Gastrocnemius medialis (tissue), 4 donors: ENCODE measurements at regions not wholly inside any gene's neighbourhood (a gene's known extent, or its start where the extent isn't known, plus 50 kb on each side); places are given as distances from the start of the nearest gene placed in this dataset.
"Not testable (repeated sequence)": the region's sequence is repeated elsewhere in the genome, so short reads cannot be mapped to it uniquely, and the experiment has no call there.

ENCODE experiments used
- CTCF ChIP-seq, 5 experiments: fragments of 450-650 bp in 3 of 5; fragments of 200-600 bp in 2 of 5; sonication (generic) in 2 of 5; IDR thresholded peaks in 4 of 5; conservative IDR thresholded peaks in 1 of 5; 1 replicate in 4 of 5; 2 replicates in 1 of 5; pipeline ENCODE4 v1.5.1; 2016 to 2019; ENCODE audit warnings: antibody characterized with exemption in 5 of 5, mild to moderate bottlenecking in 3 of 5, moderate library complexity in 3 of 5
- POLR2A ChIP-seq, 2 donors: fragments of 450-650 bp; IDR thresholded peaks; one replicate each; pipeline ENCODE4 v1.6.1; 2017; ENCODE audit warnings: antibody characterized with exemption in 2 of 2, mild to moderate bottlenecking in 2 of 2, moderate library complexity in 2 of 2

- TF ChIP-seq POLR2A (IDR thresholded peaks at IDR 0.05); CTCF (IDR thresholded peaks at IDR 0.05 in 4 of 5, conservative IDR thresholded peaks at IDR 0.05 in 1 of 5): not testable (repeated sequence)
Observed at GRCh38 chr20:5452286-5452685, 135.5 kb upstream of the PROKR2 start.
